Tibial artery (tissue), 4 donors: ENCODE measurements at regions not wholly inside any gene's neighbourhood (a gene's known extent, or its start where the extent isn't known, plus 50 kb on each side); places are given as distances from the start of the nearest gene placed in this dataset.

ENCODE experiments used
- DNase-seq, 2 donors: peaks; one replicate each; pipeline ENCODE4 v3.0.0-alpha.2; 2019
- H3K27ac ChIP-seq, 2 donors: fragments of 200-600 bp; sonication (generic) in 1 of 2; 1 replicate in 1 of 2; 2 replicates in 1 of 2; pipeline ENCODE4 v1.5.1; 2018 to 2019; ENCODE audit warnings: mild to moderate bottlenecking in 1 of 2
- H3K27me3 ChIP-seq, 2 donors: fragments of 200-600 bp; sonication (generic) in 1 of 2; one replicate each; pipeline versions ENCODE4 v1.5.1 to v1.6.0; 2016 to 2019
- H3K36me3 ChIP-seq, 3 donors: fragments of 200-600 bp; sonication (generic) in 2 of 3; one replicate each; pipeline ENCODE4 v1.5.1; 2016 to 2019; ENCODE audit warnings: mild to moderate bottlenecking in 2 of 3
- H3K4me1 ChIP-seq, 4 donors: fragments of 200-600 bp; sonication (generic) in 2 of 4; 1 replicate in 3 of 4; 2 replicates in 1 of 4; pipeline ENCODE4 v1.5.1; 2016 to 2019
- H3K4me3 ChIP-seq, 2 donors: fragments of 200-600 bp; sonication (generic) in 1 of 2; 1 replicate in 1 of 2; 2 replicates in 1 of 2; pipeline ENCODE4 v1.5.1; 2018 to 2019; ENCODE audit warnings: mild to moderate bottlenecking in 2 of 2
- H3K9me3 ChIP-seq, 3 donors: fragments of 200-600 bp; sonication (generic) in 1 of 3; one replicate each; pipeline ENCODE4 v1.5.1; 2016 to 2019
- intact Hi-C: fragments of 100-400 bp; cut with DNase I; formaldehyde crosslinking; loops from one replicate; pipeline ENCODE4 v1.15.0; 2023; ENCODE audit warnings: low total_unique reads
- TF ChIP-seq, protein P1 (sequence below), 2 experiments: fragments of 200-600 bp in 1 of 2; fragments of 450-650 bp in 1 of 2; IDR thresholded peaks; one replicate each; pipeline ENCODE4 v1.5.1; 2017 to 2019; ENCODE audit warnings: antibody characterized with exemption in 2 of 2, mild to moderate bottlenecking in 1 of 2, moderate library complexity in 1 of 2

DNA sequence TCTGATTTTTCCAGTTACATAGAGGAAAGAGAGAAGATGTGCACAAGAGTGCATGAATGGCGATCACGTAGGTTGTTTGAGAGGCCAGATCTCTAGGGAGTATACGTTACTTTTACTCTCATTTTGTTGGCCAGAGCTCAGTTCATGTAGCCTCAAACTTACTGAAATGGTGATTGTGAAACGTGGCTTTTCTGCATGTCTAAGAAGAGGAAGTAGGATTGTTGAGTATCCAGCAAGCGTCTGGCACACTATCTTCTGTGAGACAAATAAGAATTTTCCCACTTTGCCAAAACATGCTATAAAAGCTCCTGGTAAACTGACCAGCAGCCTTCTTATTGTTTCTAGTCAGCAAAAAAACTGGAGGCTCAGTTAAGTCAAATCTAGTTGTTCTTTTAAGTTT lies 264.5 kb upstream of the EMCN start:
- Histone ChIP-seq H3K4me3 (no peak overlapping the region), H3K27ac (no peak overlapping the region), H3K9me3 (no peaks in the 10 kb centered on the region), H3K27me3 (no peaks in the 10 kb centered on the region), H3K4me1 (no peaks in the 10 kb centered on the region), H3K36me3 (no peaks in the 10 kb centered on the region)
- intact Hi-C loops: no loop called here
- TF ChIP-seq, protein P1, sequence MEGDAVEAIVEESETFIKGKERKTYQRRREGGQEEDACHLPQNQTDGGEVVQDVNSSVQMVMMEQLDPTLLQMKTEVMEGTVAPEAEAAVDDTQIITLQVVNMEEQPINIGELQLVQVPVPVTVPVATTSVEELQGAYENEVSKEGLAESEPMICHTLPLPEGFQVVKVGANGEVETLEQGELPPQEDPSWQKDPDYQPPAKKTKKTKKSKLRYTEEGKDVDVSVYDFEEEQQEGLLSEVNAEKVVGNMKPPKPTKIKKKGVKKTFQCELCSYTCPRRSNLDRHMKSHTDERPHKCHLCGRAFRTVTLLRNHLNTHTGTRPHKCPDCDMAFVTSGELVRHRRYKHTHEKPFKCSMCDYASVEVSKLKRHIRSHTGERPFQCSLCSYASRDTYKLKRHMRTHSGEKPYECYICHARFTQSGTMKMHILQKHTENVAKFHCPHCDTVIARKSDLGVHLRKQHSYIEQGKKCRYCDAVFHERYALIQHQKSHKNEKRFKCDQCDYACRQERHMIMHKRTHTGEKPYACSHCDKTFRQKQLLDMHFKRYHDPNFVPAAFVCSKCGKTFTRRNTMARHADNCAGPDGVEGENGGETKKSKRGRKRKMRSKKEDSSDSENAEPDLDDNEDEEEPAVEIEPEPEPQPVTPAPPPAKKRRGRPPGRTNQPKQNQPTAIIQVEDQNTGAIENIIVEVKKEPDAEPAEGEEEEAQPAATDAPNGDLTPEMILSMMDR (IDR thresholded peaks at IDR 0.05): no peak
- no peak for DNase-seq

GRCh38 chr4:100781435-100781834 lies 263.6 kb upstream of the EMCN start:
- H3K36me3 ChIP-seq: no peaks in the 10 kb centered on the region
- no peaks in the 10 kb centered on the region for H3K27me3 ChIP-seq
- intact Hi-C loops: no loop called here

DNA sequence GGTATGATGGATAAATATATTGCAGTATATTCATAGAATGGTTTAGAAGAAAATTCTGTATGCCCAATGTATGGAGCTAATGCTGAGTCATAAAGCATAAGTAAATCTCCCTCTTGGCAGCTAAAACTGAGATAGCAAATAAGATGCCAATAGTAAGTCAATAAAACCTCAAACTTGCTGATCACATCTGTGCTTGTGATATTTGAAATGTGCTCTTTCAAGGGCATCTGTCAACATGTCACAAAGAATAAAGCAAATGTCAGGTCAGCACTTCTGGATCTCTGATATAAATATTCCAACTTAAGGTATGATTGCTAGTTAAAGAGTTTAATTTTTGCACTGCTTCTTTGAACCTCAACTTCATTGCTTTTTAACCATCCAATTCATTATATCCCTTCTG lies 262.3 kb upstream of the EMCN start:
- intact Hi-C loops: no loop called here
- TF ChIP-seq, protein P1 (IDR thresholded peaks at IDR 0.05): no peak
- H3K36me3 ChIP-seq: no peaks in the 10 kb centered on the region

More at GRCh38 chr4:100781435-100781834, 263.6 kb upstream of the EMCN start:
- DNase-seq: no peak
- TF ChIP-seq, protein P1 (IDR thresholded peaks at IDR 0.05): no peak
- no peaks in the 10 kb centered on the region for H3K9me3 ChIP-seq
- H3K4me1 ChIP-seq: no peaks in the 10 kb centered on the region
- no peak overlapping the region for H3K4me3 ChIP-seq
- no peak overlapping the region for H3K27ac ChIP-seq

GRCh38 chr4:100778431-100778830 lies 260.6 kb upstream of the EMCN start:
- Histone ChIP-seq H3K36me3 (no peaks in the 10 kb centered on the region), H3K4me3 (no peak overlapping the region), H3K27ac (no peak overlapping the region), H3K4me1 (no peaks in the 10 kb centered on the region), H3K9me3 (peaks cover 0 to 11% (median 0%) of the 10 kb centered on the region in 3 donors), H3K27me3 (no peaks in the 10 kb centered on the region)
- TF ChIP-seq, protein P1 (IDR thresholded peaks at IDR 0.05): no peak
- no peak for DNase-seq
- intact Hi-C loops: no loop called here

More for the DNA sequence above, 262.3 kb upstream of the EMCN start:
- H3K27me3 ChIP-seq: no peaks in the 10 kb centered on the region
- no peak overlapping the region for H3K27ac ChIP-seq
- H3K9me3 ChIP-seq: peaks cover 0 to 9% (median 0%) of the 10 kb centered on the region in 3 donors
- no peak for DNase-seq
- H3K4me1 ChIP-seq: no peaks in the 10 kb centered on the region
- H3K4me3 ChIP-seq: no peak overlapping the region

DNA sequence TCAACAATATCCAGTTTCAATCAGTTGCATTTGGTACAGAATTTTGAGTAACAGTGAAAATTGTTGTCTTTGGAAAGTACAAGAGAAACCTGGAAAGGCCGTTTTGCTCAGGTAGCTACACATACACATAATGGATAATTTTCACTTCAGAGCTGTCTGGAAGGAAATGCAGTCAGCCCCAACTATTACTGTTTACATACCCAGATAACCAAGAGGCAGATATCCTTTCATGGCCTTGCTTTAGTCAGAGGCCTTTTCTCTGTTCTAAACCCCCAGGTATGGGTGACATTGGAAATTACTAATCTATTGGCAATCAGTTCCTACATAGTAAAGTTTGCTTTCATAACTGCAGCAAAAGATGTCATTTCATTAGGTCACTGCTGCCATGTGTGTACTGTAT lies 244.9 kb upstream of the EMCN start:
- DNase-seq: no peak
- no peaks in the 10 kb centered on the region for H3K4me1 ChIP-seq
- no peak overlapping the region for H3K4me3 ChIP-seq
- no peaks in the 10 kb centered on the region for H3K27me3 ChIP-seq
- no peak overlapping the region for H3K27ac ChIP-seq
- H3K9me3 ChIP-seq: peaks cover 0 to 12% (median 10%) of the 10 kb centered on the region in 3 donors
- no peaks in the 10 kb centered on the region for H3K36me3 ChIP-seq
- TF ChIP-seq, protein P1 (IDR thresholded peaks at IDR 0.05): no peak
- intact Hi-C loops: no loop called here

- H3K4me1 ChIP-seq: no peaks in the 10 kb centered on the region
- no peak overlapping the region for H3K4me3 ChIP-seq
- H3K27me3 ChIP-seq: no peaks in the 10 kb centered on the region
- DNase-seq: no peak
- intact Hi-C loops: no loop called here
- no peak overlapping the region for H3K27ac ChIP-seq
- no peaks in the 10 kb centered on the region for H3K36me3 ChIP-seq
- H3K9me3 ChIP-seq: peaks cover 0 to 5% (median 4%) of the 10 kb centered on the region in 3 donors
- TF ChIP-seq, protein P1 (IDR thresholded peaks at IDR 0.05): no peak
Measured at GRCh38 chr4:100754751-100755150, 236.9 kb upstream of the EMCN start.
